ENCODE measurements at regions not wholly inside any gene's neighbourhood (a gene's known extent, or its start where the extent isn't known, plus 50 kb on each side); places are given as distances from the start of the nearest gene placed in this dataset.

GRCh38 chr6:169965657-169966311 lies 214.4 kb downstream of the ERMARD start:
- H3K27ac Mint-ChIP-seq, result no peak overlapping the region
- ChIA-PET POLR2A (no interaction called here), CTCF (interaction anchor here (1.6 kb wide), 1 partner anchor 134 kb away, joined by 3 read pairs; no protein-coding TSS in a partner anchor)
- H3K4me1 Mint-ChIP-seq, result peaks cover 6% of the 10 kb centered on the region; the same call in 1 of the 2 replicates
- H3K36me3 Mint-ChIP-seq, result peaks cover 12% of the 10 kb centered on the region
- no peak for DNase-seq (ENCODE audit: low spot score)
- peaks cover 12% of the 10 kb centered on the region for H3K9me3 Mint-ChIP-seq
- TF ChIP-seq PRRX2 (CRISPR knock-in tag; IDR thresholded peaks at IDR 0.05) (no peak), IRF2 (CRISPR knock-in tag; IDR thresholded peaks at IDR 0.05; ENCODE audit: borderline replicate concordance, low read depth) (no peak), GABPB1 (CRISPR knock-in tag; IDR thresholded peaks at IDR 0.05) (no peak)
- H3K27me3 Mint-ChIP-seq (ENCODE audit: low read depth), result peaks cover 10% of the 10 kb centered on the region
- ATAC-seq, result no peak
- no peak overlapping the region for H3K4me3 Mint-ChIP-seq

- Mint-ChIP-seq H3K9me3 (peaks cover 12% of the 10 kb centered on the region), H3K27ac (no peak overlapping the region), H3K4me3 (no peak overlapping the region), H3K4me1 (peaks cover 6% of the 10 kb centered on the region; the same call in 1 of the 2 replicates), H3K36me3 (peaks cover 12% of the 10 kb centered on the region), H3K27me3 (ENCODE audit: low read depth) (peaks cover 10% of the 10 kb centered on the region)
- ATAC-seq (no peak), DNase-seq (ENCODE audit: low spot score) (no peak)
- POLR2A ChIA-PET, result no interaction called here
- no peak for TF ChIP-seq GRHL2 (CRISPR knock-in tag; IDR thresholded peaks at IDR 0.05; ENCODE audit: insufficient replicate concordance, severe bottlenecking)
- no peak for TF ChIP-seq NFE2L1 (CRISPR knock-in tag; IDR thresholded peaks at IDR 0.05)
- TF ChIP-seq RELA (CRISPR knock-in tag; IDR thresholded peaks at IDR 0.05; ENCODE audit: borderline replicate concordance), result no peak
- TF ChIP-seq ZNF232 (CRISPR knock-in tag; IDR thresholded peaks at IDR 0.05), result no peak
- TF ChIP-seq HMGXB4 (CRISPR knock-in tag; IDR thresholded peaks at IDR 0.05), result no peak
- TF ChIP-seq TEAD1 (CRISPR knock-in tag; IDR thresholded peaks at IDR 0.05), result no peak
- TF ChIP-seq NR1H2 (CRISPR knock-in tag; IDR thresholded peaks at IDR 0.05), result no peak
- no peak for TF ChIP-seq ATF3 (CRISPR knock-in tag; conservative IDR thresholded peaks at IDR 0.05)
- no peak for TF ChIP-seq NR2C2 (CRISPR knock-in tag; IDR thresholded peaks at IDR 0.05)
- TF ChIP-seq MAX (CRISPR knock-in tag; IDR thresholded peaks at IDR 0.05), result no peak
- no peak for TF ChIP-seq PRDM15 (CRISPR knock-in tag; IDR thresholded peaks at IDR 0.05)
- TF ChIP-seq JAZF1 (CRISPR knock-in tag; IDR thresholded peaks at IDR 0.05), result no peak
- TF ChIP-seq FOXK1 (CRISPR knock-in tag; IDR thresholded peaks at IDR 0.05), result no peak
- no peak for TF ChIP-seq GABPB1 (CRISPR knock-in tag; IDR thresholded peaks at IDR 0.05)
- CTCF ChIA-PET, result no interaction called here
These were observed 213.8 kb downstream of the ERMARD start for GRCh38 chr6:169965239-169965638.

- DNase-seq (ENCODE audit: low spot score), result no peak
- peaks cover 12% of the 10 kb centered on the region for H3K36me3 Mint-ChIP-seq
- ATAC-seq, result no peak
- POLR2A ChIA-PET, result no interaction called here
- no peak overlapping the region for H3K4me3 Mint-ChIP-seq
- CTCF ChIA-PET, result no interaction called here
- H3K27me3 Mint-ChIP-seq (ENCODE audit: low read depth), result peaks cover 10% of the 10 kb centered on the region
- peaks cover 12% of the 10 kb centered on the region for H3K9me3 Mint-ChIP-seq
- H3K27ac Mint-ChIP-seq, result no peak overlapping the region
- peaks cover 6% of the 10 kb centered on the region; the same call in 1 of the 2 replicates for H3K4me1 Mint-ChIP-seq
- TF ChIP-seq ZNF121 (CRISPR knock-in tag; IDR thresholded peaks at IDR 0.05), result no peak
- TF ChIP-seq ZNF138 (CRISPR knock-in tag; conservative IDR thresholded peaks at IDR 0.05), result no peak
- TF ChIP-seq GRHL2 (CRISPR knock-in tag; IDR thresholded peaks at IDR 0.05; ENCODE audit: insufficient replicate concordance, severe bottlenecking), result no peak
- no peak for TF ChIP-seq PRDM15 (CRISPR knock-in tag; IDR thresholded peaks at IDR 0.05)
- TF ChIP-seq GTF2I (CRISPR knock-in tag; conservative IDR thresholded peaks at IDR 0.05), result no peak
- TF ChIP-seq RELA (CRISPR knock-in tag; IDR thresholded peaks at IDR 0.05; ENCODE audit: borderline replicate concordance), result no peak
- no peak for TF ChIP-seq ZSCAN18 (CRISPR knock-in tag; IDR thresholded peaks at IDR 0.05)
These were observed 213.2 kb downstream of the ERMARD start for GRCh38 chr6:169964486-169965180.

All from WTC11 (cell line).